NCI-H526 (cell line): ENCODE measurements at regions not wholly inside any gene's neighbourhood (a gene's known extent, or its start where the extent isn't known, plus 50 kb on each side); places are given as distances from the start of the nearest gene placed in this dataset.
"Not testable (repeated sequence)": the region's sequence is repeated elsewhere in the genome, so short reads cannot be mapped to it uniquely, and the experiment has no call there.

Experiments
- DNase-seq, 2 experiments: peaks; one replicate each; lab custom pipeline; 2025; lab: John Stamatoyannopoulos, UW

DNA sequence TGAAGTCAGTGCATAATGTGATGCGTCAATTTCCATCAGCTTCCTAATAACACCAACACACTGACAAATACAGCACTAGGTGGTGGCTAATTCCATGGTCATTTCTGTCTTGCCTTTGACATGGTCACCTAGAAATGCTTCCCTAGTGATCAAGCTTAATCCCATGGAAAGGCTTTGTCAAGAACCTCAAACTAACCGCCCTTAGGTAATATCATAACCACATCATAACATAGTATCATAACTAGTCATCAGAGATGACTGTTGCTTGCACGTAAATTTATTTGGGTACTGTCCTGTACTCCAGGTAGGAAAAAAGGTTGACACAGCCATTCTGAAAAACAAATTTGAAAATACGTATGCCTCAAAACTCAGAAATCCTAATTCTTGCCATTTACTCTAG is 471.8 kb downstream of the IRS1 start:
- DNase-seq = no peak

DNA sequence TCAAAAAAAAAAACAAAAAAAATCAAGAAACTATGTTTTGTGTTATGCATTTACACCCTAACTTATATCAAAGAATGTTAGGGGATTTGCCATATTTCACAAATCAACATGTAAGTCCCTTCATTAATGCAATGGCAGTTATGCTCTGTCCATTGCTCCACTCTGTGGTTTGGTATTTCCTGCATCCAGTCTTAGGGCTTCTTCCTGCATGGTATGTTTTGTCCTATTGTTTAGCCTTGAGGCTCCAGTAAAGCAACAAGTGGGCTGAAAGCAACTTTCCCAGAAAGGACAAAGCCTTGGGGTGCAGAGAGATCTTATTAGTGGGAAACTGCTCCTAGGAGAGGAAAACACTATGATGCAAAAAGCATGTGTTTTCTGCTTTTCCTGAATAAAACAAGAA is 474.1 kb downstream of the IRS1 start:
- DNase-seq = no peak

DNA sequence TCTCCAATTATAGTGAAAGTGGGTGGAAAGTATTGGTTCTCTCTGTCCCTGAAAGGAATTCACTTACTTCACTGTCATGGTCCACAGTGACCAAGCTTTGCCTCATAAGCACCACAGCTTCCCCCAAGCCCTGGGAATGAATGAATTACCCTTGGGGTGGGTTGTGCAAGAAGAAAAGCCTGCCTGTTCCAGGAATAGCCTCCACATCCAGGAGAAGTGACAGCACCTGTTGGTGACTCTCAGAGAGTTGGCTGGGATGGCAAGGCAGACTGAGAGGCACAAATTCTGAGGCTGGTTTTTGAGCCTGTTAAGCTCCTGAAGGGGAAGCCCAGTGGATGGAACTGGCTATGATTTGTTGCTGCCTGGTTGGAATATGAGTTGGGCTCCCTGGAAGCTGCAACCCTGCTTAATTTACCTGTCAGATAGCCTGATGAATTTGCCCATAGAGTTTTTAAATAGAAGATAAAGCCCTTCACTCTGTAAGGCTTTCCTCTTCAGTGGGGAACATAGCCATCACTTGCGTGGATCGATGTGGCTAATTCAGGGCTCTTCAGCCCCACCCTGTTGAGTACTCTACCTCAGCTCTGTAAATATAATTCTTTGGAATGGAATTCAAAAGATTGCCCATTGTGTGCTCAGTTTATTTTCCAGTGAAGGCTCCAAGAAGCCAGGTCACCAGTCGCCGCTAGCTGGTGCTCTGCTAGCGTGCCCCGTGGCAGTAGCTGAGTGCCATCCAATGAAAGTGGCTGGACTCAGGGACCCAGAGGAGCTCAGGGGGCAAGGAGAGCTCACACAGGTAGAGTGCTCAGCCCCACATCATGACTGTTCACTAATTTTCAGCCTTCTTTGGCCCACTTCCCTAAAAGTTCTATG is 479.3 kb downstream of the IRS1 start:
- DNase-seq = peak in 1 of 2 experiments; percentile 8

DNA sequence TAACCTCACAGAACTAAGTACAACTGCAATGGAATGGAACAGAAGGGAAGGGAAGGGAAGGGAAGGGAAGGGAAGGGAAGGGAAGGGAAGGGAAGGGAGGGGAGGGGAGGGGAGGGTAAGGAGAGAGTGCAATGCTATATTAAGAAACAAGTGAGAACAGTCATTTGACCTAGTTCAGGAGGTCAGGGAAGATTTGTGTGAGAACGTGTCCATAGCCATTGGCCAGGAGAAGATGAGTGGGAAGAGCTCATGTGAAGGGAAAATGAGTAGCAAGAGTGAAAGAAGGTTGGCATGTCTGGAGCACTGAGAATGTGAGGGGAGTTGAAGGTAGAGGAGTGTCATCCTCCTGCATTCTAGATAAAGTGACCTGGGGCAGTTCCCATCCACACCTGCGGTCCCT is 481.6 kb downstream of the IRS1 start:
- DNase-seq = no peak

DNA sequence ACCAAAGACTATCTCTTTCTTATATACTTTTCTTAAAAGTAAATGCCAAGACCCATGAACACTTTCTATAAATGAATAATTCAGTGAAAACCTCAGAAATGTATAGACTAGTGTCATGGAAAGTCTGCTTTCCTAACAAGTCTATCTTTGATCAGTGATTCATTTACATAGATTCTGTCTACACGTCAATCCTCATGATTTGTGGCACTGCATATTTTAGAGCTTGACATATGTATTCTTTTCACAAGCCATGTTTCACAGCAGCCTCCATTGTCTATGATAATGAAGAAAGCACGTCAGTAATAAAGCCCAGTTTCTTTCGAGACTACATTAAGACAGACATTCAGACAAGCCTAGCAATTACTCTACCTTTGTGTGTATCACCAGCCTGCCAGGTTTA is 486.6 kb downstream of the IRS1 start:
- DNase-seq = no peak

DNA sequence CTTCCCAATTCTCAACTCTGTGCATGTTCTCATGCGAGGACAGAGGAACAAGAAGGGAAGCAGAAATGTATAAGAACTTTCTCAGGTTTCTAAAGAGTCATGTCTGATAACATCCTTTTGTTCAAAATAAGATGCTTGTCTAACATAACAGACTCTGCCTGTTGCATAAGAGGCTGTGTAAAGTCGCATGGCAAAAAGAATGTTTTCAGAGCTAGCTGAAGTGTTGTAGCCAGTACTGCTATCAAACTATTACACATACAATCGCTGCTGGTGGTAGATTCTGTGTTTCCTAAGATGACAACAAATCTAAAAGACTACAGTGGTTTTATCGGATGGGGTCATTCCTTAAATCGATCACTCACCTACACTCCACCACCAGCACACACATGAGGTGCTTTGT is 487.5 kb downstream of the IRS1 start:
- DNase-seq = no peak

DNA sequence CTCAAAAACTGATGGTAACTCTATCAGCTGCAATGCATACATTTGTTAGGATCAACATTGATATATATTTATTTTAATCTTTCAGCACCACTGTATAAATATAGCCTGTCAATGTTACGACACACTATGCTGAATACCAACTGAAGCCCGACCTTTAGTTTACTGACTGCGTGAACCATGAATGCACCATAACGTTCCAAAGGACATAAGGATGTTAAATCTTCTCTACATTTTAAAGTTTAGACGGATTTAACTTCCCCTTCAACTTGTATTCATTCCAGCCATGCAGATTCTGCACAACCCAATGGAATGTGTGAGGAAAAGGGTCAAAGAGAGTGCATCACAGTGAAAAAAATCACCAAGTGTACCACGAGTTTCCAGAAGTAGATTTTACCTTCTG is 489.5 kb downstream of the IRS1 start:
- DNase-seq = no peak

DNA sequence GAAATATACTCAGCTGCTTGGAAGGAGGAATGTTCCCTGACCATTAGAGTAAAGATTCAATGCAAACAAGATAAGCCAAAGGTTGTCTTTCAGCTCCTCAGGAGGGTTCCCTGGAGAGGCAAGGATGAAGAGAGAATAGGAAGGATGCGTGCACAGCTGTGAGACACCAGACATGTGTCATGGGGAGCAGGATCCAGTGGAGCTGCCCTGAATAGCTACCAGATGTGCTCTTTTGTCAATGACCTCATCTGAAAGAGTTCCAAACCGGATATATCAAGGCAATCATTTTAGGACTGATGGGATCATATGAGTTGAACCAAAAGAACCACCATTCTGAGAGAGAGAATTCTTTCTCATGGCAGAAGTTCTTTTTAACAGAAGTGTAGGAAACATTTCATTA is 490.6 kb downstream of the IRS1 start:
- no peak for DNase-seq

DNA sequence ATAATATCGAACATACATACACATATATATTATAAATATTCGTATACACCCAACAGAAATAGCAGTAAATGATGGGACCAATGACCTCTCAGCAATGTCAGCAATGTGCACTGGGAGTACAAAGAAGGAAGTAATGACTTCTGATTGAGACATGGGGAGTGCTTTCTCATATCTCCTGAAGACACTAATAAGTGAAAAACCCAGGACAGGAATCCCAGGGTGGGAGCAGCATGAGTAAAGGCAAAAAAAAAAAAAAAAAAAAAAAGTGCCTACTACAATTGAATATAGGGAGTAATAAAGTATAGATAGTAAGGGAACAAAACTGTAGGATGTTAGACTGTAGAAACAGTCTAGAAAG is 491.3 kb downstream of the IRS1 start:
- no peak for DNase-seq

DNA sequence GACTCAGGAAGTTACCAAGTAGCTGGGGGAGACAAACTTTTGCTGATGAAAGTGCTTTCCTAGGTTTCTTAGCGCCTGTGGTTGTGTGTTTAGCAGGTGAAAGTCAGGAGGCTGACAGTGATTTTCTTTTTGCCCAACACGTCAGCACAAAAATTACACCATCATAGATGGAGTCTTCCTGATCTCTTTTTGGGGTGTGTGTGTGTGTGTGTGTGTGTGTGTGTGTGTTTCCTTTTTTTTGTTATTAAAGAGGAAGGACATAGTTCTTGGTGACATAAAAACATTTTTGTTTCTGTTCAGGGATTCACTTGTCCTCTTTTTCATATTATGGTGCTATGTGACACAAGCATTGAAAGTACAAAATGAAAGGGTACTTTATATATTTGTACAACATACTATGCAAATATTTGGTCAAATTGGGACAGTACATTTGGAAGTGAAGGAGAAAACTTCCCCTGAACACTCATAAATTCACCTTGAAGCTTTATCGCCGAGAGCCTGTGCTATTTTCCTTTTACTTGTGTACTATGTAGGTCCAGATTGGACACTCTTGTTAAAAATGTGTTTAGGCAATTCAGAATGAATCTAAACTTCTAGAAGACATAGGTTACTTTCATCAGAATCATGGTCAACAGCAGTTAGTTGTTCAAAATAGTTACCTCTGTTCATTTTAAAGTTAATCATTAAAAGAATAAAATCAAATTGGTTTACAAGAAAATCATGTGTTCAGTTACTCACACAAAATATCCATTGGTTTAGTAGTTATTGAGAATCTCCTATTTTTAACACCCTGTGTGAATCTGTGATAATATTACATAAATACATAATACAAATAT is 491.9 kb downstream of the IRS1 start:
- no peak for DNase-seq

DNA sequence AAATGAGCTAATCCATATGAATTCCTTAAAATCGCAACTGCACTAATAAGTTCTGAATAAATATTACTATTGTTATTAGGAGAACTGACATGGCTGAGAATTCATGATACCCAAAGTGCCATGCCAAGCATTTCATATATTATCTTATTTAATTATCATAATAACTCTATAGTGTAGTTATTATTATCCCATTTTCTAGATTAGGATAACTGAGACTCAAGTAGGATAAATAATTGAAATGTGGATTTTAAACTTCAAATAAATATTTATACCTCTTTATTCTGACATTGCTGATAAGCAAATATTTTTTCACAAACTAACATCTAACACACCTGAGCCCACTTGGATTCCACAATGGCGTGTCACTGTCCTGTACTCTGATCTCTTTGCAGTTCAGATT is 492.7 kb downstream of the IRS1 start:
- DNase-seq = no peak

DNA sequence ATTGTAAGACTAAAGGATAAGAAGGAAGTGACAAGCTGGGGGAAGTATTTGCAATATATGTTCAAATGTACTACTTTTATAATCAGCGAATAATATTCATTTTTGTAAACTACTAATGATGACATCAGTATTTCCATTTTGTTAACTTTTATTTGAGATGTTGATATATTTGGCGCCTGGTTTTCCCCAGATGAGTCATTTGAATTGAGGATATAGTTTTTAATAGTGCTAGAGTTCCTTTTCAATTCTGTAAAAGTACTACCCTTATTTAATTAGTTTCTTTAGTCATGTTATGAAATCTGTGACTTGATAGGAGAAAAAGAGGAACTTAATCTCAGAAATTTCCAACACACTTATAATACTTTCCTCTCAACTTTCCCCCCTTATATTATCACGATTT is 495.3 kb downstream of the IRS1 start:
- no peak for DNase-seq

DNA sequence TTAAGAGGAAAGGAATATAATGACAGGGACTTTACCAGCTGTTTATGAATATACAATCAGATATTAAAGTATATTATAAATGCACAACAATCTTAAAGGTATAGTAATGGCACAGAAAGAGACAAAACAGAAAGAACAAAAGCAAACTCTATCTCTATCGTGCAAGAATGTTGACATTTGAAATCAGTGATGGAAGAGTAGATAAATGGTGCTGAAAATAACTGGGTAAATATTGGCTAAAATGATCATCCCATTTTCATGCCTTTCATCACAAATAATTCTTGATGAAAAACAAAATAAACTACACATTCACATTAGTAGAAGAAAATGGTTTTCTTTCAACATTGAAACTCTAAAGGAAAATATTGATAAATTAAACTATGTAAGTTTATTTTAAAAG is 495.9 kb downstream of the IRS1 start:
- no peak for DNase-seq

DNA sequence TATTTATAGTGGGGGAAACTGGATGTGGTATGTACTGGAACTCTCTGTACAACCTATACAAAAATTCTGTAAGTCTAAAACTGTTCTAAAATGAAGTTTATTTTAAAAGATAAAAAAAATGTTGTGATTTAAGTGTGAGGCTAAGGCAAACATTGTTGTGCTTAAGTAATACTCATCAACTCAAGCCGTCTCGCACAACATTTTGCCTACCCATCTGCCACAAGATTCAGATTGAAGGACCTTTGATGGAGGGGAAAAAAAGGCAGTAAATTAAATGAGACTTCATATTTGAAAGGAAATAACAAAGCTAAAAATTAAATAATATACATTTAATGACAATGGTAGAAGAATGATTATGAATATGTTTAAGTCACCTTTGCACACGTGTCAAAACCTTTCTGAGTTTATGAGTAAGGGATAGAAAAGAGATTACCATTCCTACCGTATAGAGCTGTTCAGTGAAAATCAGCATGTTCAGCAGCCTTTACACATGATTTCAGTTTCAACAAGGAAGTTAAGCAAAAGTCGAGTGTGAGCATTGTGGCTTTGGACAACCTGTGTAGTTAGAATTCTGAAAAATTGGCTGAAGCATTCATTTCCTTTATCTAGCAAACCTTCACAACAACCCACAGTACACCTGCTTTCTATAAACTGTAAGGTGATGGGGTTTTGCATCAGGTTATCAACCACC is 499.3 kb downstream of the IRS1 start:
- DNase-seq = no peak

DNA sequence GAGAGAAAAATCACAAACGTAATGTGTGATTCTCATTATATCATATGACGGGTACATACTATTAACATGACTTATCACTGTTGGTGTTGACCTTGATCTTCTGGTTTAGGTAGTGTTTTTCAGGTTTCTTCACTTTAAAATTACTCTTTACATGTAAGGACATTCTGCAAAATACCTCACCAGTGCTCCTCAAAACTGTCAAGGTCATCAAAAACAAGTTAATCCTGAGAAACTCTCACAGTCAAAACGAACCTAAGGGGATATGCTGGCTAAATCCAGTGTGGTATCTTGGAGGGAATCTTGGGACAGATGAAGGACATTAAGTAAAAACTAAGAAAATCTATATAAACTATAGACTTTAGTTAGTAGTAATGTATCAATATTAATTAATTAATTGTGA is 499.8 kb downstream of the IRS1 start:
- no peak for DNase-seq

DNA sequence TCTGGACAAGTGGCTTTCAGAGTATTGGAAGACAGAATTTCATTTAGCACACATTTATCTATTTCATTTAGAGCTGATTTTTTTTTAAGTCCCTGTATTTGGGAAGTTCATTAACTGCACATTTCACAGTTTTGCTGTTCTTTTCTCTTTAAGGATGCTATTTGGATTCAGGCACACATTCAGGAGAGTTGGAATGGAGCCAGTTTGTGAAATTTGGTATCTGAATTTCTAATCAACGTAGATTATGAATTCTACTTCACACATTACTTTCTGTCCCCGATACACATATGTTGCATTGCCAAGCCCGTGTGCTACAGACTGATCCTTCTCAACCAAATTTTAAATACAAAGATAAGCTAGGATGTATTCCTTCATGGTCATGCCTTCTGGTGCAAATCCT is 503.9 kb downstream of the IRS1 start:
- DNase-seq = no peak

DNA sequence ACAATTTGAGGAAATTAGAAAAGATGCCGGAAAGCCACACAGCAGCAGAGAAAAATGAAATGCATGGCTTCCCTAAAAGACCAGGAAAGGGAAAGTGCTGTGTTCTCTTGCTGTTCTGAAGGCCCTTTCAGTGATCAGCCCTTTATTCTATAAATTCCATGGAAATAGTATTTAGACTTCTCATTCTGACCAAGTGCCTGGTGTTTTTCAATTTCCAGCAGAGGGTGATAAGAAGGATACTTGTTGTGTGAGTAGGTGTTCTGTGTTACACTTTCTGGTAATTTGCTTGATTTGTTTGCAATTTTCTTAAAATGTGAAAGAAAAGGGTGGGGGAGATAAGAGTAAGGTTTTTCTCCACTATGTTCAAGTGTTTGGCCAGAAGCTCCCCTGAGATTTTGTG is 504.5 kb downstream of the IRS1 start:
- no peak for DNase-seq

DNA sequence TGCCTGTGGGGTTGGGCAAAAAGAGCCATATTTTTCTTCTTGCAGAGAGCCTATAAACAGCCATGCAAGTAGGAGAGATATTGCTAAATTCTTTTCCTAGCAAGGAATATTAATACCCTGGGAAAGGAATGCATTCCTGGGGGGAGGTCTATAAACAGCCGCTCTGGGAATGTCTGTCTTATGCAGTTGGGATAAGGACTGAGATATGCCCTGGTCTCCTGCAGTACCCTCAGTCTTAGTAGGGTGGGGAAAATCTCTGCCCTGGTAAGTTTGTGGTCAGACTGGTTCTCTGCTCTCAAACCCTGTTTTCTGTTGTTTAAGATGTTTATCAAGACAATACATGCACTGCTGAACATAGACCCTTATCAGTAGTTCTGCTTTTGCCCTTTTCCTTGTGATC is 508.3 kb downstream of the IRS1 start:
- not testable (repeated sequence) for DNase-seq

DNA sequence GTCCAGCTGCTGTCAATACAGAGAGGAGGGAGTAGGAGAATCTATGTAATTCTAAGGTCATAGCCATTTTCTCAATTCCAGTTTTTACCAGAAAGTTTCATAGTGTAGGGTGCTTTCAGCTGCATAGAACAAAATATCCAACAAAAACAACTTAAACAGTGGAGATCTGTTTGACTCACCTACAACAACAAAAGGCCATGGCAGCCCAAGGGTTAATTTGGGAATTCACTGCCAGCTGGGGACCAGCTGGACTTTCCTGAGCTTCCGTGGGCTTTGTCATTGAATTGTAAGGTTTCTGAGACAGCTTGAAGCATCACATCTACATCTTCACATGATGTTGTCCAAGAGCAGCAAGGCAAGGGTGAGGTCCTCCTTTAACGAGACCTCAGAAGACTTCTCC is 512.7 kb downstream of the IRS1 start:
- no peak for DNase-seq

DNA sequence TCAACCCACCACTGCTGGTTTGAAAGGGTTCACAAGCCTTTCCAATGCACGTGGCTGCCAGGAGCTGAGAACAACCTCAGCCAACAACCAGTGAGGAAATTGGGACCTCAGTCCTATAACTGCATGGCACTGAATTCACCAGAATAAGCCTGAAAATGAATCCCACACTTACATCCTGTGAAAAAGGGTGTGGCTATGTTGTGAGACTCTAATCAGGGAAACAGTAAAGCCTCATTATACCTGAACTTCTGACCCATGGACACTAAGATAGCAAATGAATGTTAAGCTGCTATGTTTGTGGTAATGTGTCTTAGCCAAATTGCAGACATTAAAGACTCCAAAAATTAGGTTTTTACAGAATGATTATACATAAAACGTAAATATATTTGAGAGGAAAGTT is 515.8 kb downstream of the IRS1 start:
- DNase-seq = no peak

DNA sequence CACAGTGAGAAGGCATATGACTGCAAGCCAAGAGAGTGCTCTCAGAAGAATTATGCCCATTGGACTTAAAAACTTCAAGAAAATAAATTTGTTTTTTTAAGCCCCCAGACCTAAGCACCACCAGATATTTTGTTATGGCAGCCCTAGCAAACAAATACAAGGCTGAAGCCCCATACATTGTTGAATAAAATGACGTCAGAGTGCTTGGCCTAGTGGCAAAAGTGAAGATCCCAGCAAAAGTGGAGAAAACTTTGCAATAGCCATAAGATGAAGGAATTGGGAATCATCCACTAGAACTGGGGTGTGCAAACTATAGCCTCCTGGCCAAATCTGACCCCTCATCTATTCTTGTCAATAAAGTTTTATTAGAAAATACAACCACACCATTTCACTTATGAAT is 517.5 kb downstream of the IRS1 start:
- no peak for DNase-seq

DNA sequence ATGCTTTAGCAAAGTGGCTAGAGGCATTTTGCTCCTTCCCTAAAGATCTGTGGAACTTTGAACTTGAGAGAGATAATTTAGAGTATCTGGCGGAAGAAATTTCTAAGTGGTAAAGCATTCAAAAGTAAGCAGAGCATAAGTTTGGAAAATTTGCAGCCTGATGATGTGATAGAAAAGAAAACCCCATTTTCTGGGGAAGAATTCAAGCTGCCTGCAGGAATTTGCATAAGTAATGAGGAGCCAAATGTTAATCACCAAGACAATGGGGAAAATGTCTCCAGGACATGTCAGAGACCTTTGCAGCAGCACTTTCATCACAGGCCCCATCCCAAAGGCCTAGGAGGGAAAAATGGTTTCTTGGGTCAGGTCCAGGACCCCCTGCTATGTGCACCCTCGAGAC is 519.5 kb downstream of the IRS1 start:
- DNase-seq = not testable (repeated sequence)

DNA sequence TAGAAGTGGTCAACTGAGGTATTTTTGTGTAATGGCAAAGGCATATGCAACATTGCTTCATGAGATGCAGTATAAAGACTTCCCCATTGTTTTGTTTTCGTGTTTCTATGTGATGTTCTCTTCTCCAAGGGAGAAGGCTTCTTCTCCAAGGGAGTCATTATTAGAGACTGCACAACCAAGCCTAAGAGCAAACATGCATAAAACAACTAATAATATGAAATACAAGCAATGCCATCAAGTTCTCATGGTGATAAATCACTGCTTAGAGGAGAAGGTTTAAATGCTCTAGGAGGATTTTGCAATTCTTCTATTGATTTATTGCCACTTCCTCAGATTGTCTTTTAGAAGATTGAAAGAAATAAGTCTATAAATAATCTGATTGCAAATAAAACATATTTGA is 524.4 kb downstream of the IRS1 start:
- no peak for DNase-seq
